GM18517 (cell line): ENCODE measurements at regions not wholly inside any gene's neighbourhood (a gene's known extent, or its start where the extent isn't known, plus 50 kb on each side); places are given as distances from the start of the nearest gene placed in this dataset.

Experiments
- ATAC-seq: cut with Tn5 transposase; IDR thresholded peaks from one replicate; pipeline ENCODE4 v1.9.1; 2021; ENCODE audit warnings: mild to moderate bottlenecking, moderate library complexity; ENCODE audit not compliant: unreplicated experiment

DNA sequence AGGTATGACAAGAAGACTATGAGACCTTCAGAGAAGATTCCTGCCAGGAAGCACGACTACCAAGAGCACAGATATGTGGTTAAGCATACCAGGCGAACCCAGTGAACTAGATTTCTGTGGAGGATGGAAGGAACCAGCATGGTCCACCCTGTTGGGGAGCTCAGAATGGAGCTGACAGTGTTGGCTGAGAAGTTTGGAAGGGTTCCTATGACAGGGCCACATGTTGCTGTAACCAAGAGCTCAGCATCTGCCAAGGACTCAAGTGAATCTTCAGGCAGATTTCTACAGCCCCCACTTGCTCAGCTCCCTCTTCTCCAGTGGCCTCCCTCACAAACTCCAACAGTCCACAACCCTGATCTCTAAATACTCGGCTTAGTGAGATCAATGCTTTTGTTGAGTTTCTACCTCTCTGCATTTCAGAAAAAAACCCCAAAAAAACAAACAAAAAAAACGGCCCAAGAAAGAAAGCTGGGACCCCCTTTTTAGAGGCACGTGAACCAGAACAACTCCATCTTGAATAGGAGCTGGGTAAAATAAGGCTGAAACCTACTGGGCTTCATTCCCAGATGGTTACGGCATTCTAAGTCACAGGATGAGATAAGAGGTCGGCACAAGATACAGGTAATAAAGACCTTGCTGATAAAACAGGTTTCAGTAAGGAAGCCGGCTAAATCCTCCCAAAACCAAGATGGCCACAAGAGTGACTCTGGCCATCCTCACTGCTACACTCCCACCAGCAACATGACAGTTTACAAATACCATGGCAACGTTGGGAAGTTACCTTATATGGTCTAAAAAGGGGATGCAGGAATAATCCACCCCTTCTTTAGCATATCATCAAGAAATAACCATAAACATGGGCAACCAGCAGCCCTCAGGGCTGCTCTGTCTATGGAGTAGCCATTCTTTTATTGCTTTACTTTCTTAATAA is 691.1 kb downstream of the UQCRFS1 start:
- no peak for ATAC-seq

DNA sequence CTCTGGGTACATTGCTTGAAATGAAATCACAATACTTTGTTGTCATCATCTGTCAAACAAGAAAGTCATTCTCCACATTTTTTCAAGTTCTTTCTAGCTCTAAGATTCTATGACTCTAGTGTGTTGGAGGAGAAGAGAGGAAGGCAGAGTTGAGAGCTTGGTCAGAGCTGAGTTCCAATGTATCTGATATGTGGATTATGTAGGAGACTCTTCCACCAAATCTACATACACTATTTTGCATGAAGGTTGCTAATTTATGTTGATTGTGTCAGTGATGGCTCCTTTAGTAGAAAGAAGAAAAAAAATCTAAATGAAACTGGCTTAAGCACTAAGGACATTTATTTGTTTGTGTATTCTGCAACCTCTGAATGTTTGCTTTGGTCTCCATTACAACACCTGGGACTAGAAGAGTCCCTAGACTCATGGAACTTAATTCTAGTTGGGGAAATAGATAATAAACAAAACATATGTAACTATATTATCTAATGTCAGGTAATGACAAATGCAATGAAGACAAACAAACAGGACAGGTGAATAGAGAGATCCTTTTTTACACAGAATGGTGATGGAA is 691.9 kb downstream of the UQCRFS1 start:
- no peak for ATAC-seq

DNA sequence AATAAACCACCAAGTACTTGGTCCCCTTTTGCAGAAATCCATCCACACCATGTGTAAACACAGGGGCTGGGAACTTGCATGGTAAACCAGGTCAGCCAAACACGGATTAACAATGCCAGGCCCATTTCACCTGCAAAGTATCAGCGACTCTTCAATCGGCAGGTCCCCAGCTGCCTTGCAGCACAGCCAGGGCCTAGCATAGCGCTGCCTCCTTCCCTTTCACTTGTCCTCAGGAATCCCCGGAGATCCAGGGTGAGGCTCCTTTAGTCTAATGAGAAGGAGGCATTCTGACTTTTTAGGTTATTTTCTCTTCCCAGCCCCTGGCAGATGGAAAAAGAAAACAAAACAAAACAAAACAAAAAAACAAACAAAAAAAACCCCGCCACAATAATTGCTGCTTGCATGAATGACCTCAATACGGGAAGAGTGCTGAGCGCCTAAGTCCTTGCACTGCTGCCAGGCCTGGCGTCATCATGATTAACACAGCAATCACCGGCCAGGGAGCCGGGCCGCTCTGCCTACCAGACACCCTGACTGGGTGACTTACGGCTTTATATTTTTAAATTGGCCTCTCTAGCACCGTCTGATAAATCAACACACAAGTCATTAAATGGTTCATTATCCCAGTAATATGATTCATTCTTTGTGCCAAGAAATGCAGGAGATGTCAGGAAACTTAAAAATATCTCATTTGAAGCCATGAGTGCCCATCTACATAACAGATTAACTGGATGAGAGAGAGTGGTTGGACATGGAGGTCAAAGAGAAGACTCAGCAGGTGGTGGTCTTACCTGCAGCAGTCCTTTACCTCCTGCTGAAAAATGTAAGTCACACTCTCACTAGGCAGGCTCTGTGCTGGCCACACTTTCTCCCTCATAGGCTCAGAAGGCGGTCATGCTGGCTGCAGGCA is 692.7 kb downstream of the UQCRFS1 start:
- ATAC-seq = no peak

DNA sequence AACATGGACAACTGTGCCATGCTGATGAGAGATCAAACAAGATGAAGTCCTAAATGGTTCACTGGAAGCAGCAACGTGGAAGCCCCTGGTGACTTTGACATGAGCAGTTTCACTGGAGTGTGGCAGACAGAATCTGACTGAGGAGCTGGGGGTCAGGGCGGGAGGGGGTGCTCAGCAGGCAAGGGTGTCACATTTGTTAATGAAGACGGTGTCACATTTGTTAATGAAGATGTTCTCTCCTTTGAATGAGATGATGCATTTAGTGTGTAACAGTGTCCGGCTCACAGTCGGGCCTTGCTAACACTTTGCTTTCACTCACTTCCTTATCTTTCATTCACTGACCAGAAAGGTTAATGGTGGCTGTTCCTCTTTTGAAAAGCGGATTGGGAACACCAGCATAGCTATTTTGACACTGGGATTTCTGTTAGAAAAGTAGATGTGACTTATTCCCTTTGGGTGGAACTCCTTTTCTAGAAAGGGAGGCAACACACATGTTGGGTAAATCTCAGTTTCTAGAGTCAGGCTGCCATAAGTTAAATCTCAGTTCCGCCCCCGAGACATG is 693.7 kb downstream of the UQCRFS1 start:
- ATAC-seq = no peak

DNA sequence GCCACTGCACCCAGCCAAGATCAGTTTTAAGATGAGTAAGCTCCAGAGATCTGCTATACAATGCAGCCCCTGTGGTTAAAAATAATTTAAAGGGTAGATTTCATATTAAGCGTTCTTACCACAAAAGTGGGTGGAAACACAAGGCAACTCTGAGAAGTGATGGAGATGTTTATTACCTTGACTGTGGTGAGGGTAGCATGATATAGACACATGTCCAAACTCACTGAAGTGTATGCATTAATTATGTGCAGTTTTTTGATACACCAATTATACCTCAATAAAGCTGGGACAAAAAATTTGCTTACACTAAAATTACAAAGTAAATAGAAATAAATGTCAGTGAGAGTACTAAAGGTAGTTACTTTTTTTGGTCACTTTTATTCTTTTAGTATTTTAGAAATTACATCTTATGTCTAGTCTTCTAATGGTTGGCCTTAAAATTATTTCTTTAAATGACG is 696.5 kb downstream of the UQCRFS1 start:
- no peak for ATAC-seq

DNA sequence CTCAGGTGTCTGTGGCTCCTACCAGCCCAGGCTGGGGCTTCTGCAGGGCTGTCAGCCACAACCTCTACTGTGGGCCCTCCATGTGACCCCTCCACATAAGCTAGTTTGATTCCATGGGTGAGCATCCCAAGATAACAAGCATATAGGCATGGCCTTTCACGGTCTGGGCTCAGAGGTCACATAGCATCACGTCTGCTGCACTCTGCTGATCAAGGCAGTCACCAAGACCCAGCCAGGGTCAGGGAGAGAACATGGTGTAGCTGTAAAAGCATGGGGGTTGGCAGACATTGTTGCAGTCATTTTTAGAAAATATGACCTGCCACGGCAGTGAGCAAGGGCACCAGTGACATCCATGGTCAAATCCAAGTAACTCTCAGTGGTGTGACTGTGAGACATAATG is 698.8 kb downstream of the UQCRFS1 start:
- no peak for ATAC-seq

DNA sequence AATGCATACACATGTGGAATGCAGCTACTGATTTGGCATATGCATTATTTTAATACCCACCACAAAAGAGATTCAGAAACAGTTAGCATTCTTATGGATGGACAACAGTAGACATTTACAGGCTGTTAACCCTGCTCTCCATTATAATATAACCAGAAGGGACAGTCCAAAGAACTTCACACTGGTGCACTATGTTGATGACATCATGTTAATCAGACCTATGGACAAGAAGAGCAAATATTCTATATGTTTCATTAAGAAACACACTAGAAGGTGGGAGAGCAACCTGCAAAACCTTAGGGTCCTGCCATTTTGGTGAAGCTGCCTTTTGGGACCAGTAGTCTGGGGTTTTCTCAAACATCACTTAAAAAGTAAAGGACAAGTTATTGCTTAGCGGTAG is 701.3 kb downstream of the UQCRFS1 start:
- ATAC-seq = no peak

DNA sequence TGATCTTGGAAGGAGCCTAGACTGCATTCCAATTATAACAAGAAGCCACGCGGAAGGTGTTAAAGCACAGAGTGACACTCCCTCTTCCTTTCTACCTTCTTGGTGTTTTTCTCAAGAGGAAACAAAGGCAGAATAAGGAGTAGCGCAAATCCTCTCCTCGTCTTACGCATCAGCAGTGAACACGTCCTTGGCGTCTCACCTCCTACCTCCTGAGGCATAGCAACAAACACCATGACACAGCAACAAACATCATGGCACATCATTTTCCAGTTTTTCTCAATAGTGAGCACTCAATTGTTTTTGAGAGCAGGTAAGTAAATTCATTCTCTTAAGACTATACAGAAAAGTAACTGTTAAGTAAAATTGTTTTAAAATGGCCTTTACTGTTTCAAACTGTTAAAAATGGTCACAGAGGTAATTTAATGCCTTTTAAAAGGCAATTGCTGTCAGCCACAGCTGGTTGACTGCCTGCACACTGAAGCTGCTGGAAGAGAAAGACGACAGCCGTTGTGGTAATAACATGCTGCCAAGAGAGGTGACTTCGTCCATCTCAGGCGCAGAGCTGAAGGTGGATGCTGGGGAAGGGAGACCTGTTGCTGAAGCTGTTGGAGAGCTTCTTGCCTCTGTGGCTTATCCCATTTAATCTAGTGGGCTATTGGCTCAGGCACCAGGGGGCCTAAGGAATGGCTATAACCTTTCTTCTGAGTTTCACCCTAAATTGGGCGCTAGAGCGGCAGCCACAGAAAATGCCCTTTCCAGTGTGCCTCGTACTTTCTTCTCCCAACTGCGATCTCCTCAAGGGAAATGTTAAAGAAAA is 703.7 kb downstream of the UQCRFS1 start:
- no peak for ATAC-seq

DNA sequence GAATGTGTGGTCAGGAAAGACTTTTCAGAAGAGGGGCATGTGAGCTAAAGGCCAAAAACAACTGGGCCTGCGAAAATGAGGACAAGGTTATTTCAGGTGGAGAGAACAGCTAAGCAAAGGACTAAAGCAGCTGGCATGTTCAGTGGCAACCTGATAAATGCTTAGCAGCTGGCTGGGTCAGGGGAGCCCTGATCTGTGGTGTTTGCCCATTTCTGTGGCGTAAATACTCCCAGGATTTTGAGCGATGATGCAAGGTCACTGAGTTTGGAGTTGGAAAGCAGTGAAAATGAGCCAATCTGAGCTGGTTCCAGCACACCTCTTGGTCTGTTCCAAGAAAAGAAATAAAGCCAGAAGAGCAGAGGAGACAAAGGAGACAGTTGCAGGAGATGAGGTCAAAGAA is 704.3 kb downstream of the UQCRFS1 start:
- ATAC-seq = no peak

DNA sequence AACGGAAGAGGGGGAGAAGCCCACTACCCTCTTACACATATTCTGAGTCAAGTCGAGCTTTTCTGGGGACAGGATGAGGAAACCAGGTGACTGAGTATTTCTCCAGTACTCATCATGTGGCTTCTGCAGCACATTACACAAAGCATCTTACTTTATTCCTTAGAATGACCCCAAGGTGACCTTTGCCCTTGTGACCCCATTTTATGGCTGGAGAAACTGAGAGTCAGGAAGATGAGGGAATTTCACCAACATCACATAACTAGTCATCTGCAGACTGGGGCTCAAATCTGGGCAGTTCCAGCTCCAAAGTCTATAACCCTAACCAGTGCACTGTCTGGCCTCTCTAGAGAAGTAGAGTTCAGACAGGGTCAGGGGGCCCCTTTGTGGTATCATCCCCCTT is 707.0 kb downstream of the UQCRFS1 start:
- no peak for ATAC-seq

DNA sequence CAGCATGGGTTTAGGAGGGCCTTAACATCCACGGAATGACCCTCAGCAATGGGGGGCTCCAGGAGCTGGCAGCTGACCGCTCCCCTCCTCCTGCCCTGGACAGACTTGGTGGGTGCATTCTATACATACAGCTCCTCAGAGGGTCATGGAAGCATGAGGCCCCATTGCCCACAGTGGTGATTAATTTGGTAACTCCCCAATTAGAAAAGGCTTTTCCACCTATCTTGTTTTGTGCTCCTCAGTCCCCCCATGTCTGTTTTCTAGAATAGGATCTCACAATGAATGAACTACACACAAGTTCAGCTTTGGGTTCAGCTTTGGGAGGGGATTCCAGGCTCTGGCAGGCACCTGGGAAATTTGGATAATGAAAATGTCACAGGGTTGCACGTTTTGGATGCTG is 707.8 kb downstream of the UQCRFS1 start:
- no peak for ATAC-seq

DNA sequence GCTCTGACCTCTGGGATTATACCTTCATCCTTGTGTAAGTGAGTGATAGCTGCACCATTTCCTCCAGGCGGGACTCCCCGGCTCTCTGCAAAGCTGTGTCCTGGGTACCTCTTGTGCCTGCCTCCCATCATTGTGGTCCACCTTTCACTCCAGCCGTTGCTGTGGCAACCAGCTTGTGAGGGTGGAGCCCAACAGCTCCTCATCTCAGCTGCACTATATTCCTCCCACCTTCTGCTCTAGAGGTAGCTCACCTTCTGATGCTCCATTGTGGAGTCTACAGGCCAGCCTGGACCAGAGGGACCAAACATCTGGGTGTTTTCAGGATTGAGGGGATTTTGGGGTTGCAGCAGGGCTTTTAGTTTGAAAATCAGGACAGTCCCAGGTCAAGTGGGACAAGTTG is 708.2 kb downstream of the UQCRFS1 start:
- ATAC-seq = no peak

DNA sequence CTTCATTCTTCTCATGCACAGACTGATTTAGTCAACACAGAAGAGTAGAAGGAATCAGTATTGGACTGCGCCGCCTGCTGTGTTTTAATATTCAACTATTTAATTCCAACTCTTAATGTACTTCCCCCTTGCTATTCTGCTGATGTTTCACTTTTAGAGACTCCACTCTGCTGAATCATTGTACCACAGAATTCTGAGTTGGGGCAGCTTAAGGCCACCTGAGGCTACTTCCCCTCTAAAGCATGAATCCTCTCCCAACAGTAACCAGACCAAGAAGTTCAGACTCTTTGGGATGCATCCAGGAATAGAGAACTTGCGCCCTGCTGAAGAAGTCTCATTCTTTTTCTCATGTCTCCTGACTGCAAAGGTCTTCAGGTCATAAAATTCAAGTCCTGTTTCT is 708.8 kb downstream of the UQCRFS1 start:
- ATAC-seq = no peak

DNA sequence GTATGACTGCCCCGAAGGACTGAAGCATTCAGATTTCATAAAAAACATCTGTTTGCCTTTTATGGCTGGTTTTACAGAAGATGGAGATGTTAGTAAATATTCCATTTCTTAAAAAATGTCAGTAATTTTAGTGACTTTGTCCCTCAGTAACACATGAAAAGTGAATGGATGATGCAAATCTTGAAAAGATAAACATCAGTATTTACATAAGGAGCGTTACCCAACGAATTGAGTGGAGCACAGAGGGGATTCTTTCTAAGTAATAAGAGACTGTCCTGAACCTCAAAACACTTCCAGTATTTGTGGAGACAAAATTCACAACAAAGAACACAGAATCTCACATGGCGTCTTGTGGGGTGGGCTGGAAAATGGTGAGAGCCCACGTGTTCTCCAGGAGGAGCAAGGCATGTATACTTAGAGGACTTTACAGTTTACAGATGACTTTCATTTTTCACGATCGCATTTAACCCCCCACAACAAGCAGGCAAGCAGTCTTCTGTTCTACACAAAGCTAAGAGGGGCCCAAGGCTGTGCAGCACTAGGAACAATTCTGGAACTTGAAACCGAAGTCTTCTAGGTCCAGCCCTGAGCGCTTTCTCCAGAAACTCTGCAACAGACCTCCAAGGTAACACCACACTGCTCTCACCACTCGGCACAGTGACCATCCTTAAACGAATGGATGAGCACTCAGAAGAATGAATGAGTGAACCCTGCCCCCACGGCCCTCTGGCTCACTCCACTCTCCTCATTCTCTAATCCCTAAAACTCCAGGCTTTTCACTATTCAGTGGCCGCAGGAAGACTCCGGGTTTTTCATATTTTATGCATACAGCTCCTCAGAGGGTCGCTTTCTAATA is 709.8 kb downstream of the UQCRFS1 start:
- no peak for ATAC-seq

DNA sequence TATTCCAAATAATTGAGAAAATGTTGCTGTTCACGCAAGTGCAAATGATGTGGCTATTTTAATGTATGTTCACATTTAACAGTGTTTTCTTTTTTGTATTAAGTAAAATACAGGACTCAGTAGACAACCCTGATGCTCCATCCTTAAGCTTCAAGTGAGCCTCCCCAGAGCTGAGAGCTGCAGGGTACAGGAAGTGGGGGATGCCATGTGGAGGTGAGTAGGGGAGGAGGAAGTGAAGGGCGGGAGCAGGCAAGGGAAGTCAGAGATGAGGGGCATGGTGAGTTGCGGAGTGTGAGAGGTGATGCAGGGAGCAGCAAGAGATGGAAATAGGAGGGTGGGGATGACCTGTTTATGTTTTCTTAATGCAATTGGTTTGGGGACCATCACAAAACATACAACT is 711.0 kb downstream of the UQCRFS1 start:
- no peak for ATAC-seq

DNA sequence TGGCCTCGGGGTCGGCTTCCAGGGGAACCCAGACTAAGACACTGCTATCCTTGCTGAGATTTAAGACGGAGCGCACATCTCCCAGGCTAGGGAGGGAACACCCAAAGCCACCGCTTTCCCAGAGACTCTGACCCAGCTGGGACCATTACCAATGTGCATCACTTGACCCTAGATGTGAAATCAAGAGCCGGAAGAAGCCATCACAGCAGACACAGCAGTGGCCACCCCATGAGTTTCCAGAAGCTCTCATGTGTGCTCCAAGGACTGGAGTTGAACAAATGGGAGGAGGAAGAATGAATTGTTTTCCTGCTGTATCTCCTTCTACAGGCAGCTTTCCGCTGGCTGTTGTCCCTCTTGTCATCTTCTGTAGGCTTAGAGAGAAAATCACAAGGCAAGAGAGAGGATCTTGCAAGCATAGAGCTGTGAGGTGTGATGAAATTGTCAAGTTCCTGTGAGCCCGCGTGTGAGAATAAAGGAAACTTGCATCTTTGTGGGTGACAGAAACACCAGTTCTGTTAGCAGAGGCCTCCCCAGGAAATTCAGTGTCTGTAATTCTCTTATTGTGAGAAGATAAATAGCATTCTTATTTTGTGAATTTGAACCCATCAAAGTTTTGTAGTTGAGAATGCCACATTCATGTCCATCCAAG is 711.8 kb downstream of the UQCRFS1 start:
- no peak for ATAC-seq

DNA sequence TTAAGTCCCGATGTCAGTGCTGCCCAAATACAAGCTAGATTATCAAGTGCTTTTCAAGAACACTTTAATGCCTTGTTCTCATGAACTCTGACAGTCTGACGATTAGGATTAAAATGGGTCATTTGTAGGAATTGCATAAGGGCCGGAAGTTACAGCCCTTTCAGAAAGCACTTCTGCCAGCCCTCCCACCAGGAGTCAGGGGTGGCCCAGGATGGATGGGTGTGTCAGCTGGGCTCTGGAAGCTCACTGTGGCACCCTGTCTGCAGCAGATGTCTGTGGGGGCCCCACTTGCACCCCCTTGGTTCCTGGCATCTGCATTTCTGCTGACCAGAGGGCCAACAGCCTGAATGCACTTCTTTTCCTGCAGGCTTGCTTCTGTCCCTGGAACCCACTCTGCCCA is 712.7 kb downstream of the UQCRFS1 start:
- ATAC-seq = no peak

DNA sequence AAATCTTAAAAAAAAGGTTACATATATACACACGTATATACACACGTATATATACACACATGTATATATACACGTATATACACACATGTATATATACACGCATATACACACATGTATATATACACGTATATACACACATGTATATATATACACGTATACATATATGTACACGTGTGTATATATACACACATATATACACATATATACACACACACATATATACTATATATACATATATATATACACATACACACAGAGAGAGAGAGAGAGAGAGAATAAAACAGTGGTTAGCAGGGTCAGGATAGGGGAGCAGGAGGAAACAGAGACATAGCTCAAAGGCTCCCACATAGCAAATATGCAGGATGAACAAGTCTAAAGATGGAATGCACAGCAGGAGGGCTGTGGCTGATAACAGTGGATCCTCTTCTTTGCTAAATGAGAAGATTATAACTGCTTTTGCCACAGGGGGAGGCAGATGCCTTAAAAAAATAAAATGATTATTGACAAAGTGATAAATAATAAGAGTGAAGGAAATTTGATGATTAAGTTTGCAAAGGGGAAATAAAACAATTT is 714.5 kb downstream of the UQCRFS1 start:
- no peak for ATAC-seq
